NB4 (cell line): ENCODE measurements at regions not wholly inside any gene's neighbourhood (a gene's known extent, or its start where the extent isn't known, plus 50 kb on each side); places are given as distances from the start of the nearest gene placed in this dataset.

ENCODE experiments used
- DNase-seq: peaks from one replicate; pipeline ENCODE4 v3.0.0; 2010; ENCODE audit warnings: low read depth
- H3K4me3 ChIP-seq: one replicate; pipeline ENCODE4 v1.5.1; 2011; ENCODE audit warnings: mild to moderate bottlenecking, low read depth, low read length, moderate library complexity
- CTCF ChIP-seq: IDR thresholded peaks from one replicate; pipeline ENCODE4 v1.5.1; 2012; ENCODE audit warnings: low read depth, low read length
- MAX ChIP-seq: IDR thresholded peaks from 2 replicates; pipeline ENCODE4 v1.6.1; 2011; ENCODE audit warnings: low read depth, low read length
- MYC ChIP-seq: IDR thresholded peaks from 2 replicates; pipeline ENCODE4 v1.6.1; 2011; ENCODE audit warnings: low read depth, low read length
- POLR2A ChIP-seq: IDR thresholded peaks from 2 replicates; pipeline ENCODE4 v1.6.1; 2011; ENCODE audit warnings: mild to moderate bottlenecking; ENCODE audit not compliant: insufficient read length; ENCODE audit errors: extremely low read depth

- no peak overlapping the region for H3K4me3 ChIP-seq
- TF ChIP-seq MYC (no peak), CTCF (no peak), POLR2A (no peak), MAX (no peak)
- DNase-seq = no peak
These were observed 714.1 kb upstream of the COBL start for GRCh38 chr7:52030722-52031121.

- no peak overlapping the region for H3K4me3 ChIP-seq
- DNase-seq = no peak
- TF ChIP-seq MAX (no peak), MYC (no peak), POLR2A (no peak), CTCF (no peak)
These were observed 709.5 kb upstream of the COBL start for GRCh38 chr7:52026140-52026539.

- no peak for TF ChIP-seq MAX
- TF ChIP-seq CTCF = no peak
- no peak for TF ChIP-seq POLR2A
- TF ChIP-seq MYC = no peak
- peak; percentile 8 for DNase-seq
- no peak overlapping the region for H3K4me3 ChIP-seq
These were observed 704.7 kb upstream of the COBL start for GRCh38 chr7:52021343-52021742.

GRCh38 chr7:52018680-52019054, 702.1 kb upstream of the COBL start:
- TF ChIP-seq POLR2A (no peak), CTCF (no peak), MAX (no peak), MYC (no peak)
- DNase-seq = no peak
- H3K4me3 ChIP-seq = no peak overlapping the region

GRCh38 chr7:52017802-52018679, 701.4 kb upstream of the COBL start:
- H3K4me3 ChIP-seq = peak overlapping the region; percentile 17
- DNase-seq = peak; percentile 62
- TF ChIP-seq CTCF (peak; percentile 92), POLR2A (no peak)
